Stomach (tissue), 4 donors: ENCODE measurements at regions not wholly inside any gene's neighbourhood (a gene's known extent, or its start where the extent isn't known, plus 50 kb on each side); places are given as distances from the start of the nearest gene placed in this dataset.

Source experiments
- EP300 ChIP-seq: sonication (generic); formaldehyde crosslinking; IDR thresholded peaks from one replicate; pipeline ENCODE4 v1.6.1; 2017; ENCODE audit warnings: antibody characterized with exemption
- POLR2A ChIP-seq, 4 donors: fragments of 450-650 bp; IDR thresholded peaks; one replicate each; pipeline ENCODE4 v1.6.1; 2016; ENCODE audit warnings: antibody characterized with exemption in 4 of 4, control low read depth in 2 of 4, mild to moderate bottlenecking in 1 of 4, moderate library complexity in 1 of 4
- TF ChIP-seq, protein P1 (sequence below), 7 experiments: fragments of 450-650 bp in 4 of 7; fragments of 200-600 bp in 3 of 7; sonication (generic) in 3 of 7; IDR thresholded peaks; one replicate each; pipeline ENCODE4 v1.5.1; 2016 to 2019; ENCODE audit warnings: antibody characterized with exemption in 7 of 7, control low read depth in 2 of 7, mild to moderate bottlenecking in 1 of 7

DNA sequence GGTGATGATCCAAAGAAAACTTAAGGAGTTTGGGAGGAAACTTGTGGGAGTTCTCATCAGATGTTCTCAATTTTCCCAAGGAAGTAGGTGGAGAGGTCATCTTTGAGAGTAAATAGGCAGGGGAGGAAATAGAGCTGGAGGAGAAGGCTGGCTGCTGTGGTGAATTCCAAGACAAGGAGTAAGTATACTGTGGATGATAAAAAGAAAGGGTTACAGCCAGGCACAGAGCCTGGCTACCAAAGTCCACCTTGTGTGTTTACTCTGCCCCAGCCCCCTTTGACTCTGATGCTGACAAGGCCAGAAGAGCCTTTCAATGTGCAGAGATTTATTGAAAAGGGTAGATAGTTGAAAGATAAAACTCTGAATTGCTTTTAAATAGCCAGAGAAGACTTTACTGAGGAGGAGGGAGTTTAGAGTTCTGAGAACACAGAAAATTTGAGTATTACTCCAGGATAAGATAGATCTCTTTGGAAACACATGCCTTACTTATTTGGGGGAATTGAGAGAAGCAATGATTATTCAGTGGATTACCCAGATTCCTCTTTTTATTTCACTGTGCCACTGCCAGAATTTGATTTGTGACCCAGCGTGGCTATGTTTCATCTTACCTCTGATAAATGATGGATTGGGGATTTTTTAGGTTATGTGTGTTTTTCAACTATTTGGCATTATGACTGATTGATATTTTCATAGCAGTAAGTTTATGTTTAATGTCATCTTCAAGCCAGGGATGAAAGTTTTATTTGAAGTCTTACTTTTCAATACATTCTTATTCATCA lies 182.6 kb upstream of the JAG1 start:
- TF ChIP-seq, protein P1, sequence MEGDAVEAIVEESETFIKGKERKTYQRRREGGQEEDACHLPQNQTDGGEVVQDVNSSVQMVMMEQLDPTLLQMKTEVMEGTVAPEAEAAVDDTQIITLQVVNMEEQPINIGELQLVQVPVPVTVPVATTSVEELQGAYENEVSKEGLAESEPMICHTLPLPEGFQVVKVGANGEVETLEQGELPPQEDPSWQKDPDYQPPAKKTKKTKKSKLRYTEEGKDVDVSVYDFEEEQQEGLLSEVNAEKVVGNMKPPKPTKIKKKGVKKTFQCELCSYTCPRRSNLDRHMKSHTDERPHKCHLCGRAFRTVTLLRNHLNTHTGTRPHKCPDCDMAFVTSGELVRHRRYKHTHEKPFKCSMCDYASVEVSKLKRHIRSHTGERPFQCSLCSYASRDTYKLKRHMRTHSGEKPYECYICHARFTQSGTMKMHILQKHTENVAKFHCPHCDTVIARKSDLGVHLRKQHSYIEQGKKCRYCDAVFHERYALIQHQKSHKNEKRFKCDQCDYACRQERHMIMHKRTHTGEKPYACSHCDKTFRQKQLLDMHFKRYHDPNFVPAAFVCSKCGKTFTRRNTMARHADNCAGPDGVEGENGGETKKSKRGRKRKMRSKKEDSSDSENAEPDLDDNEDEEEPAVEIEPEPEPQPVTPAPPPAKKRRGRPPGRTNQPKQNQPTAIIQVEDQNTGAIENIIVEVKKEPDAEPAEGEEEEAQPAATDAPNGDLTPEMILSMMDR (IDR thresholded peaks at IDR 0.05) = no peak
- no peak for TF ChIP-seq POLR2A (IDR thresholded peaks at IDR 0.05)
- TF ChIP-seq EP300 = no peak
